VCaP (cell line): ENCODE measurements at regions not wholly inside any gene's neighbourhood (a gene's known extent, or its start where the extent isn't known, plus 50 kb on each side); places are given as distances from the start of the nearest gene placed in this dataset.

Experiments used
- H3K27ac ChIP-seq: fragments of 450-650 bp; 2 replicates; pipeline ENCODE4 v1.5.1; 2017
- TF ChIP-seq, protein P1 (sequence below): fragments of 450-650 bp; conservative IDR thresholded peaks from 2 replicates; pipeline ENCODE4 v1.5.1; 2017; ENCODE audit warnings: mild to moderate bottlenecking, moderate library complexity

DNA sequence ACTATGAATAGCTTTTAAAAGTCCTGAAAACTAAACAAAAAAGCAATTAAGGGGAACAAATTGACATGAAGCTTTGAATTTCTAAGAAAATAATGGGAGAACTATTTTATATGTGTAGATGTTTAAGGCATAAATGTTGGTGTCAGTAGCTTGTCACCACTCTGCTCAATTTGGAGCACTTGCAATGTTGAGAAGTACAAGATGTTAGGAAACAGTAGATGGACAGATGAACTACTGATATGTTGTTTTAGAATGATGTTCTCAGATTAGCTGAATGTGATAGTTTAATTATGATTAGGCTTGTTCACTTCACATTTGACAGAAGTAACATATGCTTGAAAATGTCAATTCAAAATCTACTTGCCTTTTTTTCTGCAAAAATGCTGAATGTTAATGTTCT lies 525.7 kb upstream of the IGFBP7 start:
- TF ChIP-seq, protein P1, sequence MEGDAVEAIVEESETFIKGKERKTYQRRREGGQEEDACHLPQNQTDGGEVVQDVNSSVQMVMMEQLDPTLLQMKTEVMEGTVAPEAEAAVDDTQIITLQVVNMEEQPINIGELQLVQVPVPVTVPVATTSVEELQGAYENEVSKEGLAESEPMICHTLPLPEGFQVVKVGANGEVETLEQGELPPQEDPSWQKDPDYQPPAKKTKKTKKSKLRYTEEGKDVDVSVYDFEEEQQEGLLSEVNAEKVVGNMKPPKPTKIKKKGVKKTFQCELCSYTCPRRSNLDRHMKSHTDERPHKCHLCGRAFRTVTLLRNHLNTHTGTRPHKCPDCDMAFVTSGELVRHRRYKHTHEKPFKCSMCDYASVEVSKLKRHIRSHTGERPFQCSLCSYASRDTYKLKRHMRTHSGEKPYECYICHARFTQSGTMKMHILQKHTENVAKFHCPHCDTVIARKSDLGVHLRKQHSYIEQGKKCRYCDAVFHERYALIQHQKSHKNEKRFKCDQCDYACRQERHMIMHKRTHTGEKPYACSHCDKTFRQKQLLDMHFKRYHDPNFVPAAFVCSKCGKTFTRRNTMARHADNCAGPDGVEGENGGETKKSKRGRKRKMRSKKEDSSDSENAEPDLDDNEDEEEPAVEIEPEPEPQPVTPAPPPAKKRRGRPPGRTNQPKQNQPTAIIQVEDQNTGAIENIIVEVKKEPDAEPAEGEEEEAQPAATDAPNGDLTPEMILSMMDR, result no peak
- H3K27ac ChIP-seq, result no peak overlapping the region

DNA sequence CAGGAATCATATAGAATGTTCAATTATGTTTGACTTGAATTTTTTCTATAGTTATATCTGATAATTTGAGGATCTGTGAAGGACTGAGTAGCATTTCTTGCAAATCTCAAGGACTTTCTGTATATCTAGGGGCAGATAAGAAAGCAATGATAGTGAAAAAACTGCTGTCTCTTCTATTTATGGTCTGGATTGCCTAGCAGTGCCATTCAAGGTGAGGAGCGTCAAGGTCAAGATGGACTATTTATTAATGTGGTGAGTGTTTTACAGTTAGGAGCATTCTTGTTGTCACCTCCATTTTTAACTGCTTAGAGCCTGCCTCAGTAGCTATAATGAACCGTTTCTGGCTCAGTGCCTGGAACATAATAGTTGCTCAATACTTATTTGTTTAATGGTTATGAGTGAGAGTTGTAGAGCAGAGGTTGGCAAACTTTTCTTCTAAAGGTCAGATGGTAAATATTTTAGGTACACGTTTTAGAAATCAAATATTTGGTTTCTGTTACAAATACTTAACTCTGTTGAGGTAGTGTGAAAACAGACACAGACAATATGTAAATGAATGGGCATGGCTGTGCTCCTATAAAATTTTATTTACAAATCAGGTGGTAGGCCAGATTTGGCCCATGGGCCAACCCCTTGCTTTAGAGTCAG lies 523.2 kb upstream of the IGFBP7 start:
- TF ChIP-seq, protein P1, result no peak
- H3K27ac ChIP-seq, result no peak overlapping the region

DNA sequence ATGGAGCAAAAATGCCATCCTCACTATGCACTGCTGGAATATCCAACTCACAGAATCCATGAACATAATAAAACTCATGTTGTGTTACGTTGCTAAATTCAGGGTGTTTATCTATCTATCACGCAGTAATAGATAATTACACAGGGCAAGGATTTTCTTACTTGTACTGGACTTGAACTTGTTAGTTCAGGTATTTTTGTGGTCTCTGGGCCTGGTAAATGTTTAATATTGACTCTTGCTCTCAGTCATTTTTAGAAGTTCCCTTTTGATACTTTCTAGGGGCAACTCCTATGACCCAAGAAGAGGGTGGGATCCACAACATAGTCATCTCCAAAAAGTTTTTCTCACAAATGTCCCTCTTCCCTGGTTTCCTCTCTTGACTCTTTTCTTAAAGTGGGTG lies 522.4 kb upstream of the IGFBP7 start:
- TF ChIP-seq, protein P1, result no peak
- no peak overlapping the region for H3K27ac ChIP-seq

DNA sequence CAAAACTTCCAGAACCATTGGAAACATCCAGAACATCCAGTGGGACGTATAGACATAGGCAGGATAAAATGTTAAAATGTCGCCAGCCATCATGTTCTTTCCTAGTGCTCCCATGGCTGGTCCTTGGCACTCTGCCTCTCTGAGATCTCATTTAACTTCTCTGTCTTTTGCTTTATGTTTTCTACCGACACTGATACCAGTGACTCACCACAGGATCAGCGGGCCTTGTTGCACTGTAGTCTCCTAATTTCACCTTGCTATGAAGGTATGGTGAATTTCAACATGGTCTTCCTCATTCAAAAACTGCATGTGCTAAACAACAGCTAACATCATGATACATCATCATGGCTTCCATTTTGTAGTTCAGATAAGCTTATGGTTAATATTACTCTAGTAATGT lies 521.0 kb upstream of the IGFBP7 start:
- H3K27ac ChIP-seq, result no peak overlapping the region
- TF ChIP-seq, protein P1, result no peak

DNA sequence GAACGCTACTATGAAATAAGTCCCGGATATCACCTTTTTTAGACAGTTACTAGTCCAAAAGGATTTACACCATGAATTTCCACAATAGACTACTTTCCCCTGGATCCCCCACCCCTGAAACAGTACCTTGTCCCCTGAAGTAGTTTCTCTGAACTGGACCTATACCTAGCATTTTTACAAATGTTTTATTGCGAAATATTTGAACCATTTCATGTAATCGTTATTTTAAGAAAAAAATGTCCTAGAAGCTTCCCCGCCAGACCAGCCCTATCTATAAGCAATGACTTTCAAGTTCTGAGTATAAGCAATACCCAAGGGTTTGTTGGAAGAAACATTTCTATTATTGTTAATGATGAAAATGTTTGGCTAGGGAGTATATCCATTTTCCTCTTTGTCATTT lies 517.8 kb upstream of the IGFBP7 start:
- no peak overlapping the region for H3K27ac ChIP-seq
- TF ChIP-seq, protein P1, result no peak

DNA sequence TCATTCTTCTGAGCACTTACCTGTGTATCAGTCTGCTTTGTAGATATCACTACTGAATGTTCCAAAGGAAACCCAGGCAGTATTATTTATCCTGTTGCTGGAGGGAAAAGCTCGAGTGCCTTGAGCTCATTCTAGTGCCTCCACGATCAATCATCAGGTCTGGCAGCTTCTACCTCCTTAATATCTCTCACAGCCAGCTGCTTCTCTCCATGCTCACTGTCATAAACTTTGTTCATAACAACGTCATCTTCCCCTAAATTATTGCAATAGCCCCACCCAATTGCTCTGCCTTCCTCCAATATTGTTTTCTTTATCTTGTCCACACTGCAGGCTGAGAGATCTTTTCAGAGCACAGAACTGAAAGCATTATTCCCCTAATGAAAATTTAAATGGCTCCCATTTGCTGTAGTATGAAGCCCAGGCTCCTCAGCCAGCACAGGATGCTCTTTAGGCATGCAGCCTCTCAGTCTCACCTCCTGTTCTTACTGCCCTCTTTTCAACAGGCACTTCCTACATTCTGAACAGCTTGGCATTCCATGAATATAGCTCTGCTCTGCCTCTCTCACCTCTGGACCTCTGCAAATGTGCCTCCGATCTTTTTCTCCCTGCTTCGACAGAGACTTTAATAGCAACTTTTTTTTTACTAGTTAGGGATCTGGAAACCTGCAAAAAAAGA lies 504.2 kb upstream of the IGFBP7 start:
- no peak overlapping the region for H3K27ac ChIP-seq

DNA sequence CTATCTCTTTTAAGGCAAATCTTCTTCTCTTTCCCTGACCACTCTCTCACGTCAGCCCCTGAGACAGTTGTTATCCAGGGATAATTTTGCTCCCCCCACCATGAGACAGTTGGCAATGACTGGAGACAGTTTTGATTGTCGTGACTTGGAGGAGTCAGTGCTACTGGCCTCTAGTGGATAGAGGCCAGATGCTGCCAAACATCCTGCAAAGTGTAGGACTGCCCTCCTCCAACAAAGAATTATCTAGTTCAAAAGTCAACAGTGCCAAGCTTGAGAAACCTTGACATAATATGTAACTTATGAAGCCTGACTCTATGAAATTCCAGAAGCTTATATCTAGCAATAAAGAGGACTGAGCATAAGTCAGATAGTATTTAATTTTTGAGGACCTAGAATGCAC lies 502.1 kb upstream of the IGFBP7 start:
- H3K27ac ChIP-seq, result no peak overlapping the region
- TF ChIP-seq, protein P1, result no peak; the same call in 1 of the 2 replicates

More for the DNA sequence above, 504.2 kb upstream of the IGFBP7 start:
- TF ChIP-seq, protein P1, result no peak
